ENCODE measurements at regions not wholly inside any gene's neighbourhood (a gene's known extent, or its start where the extent isn't known, plus 50 kb on each side); places are given as distances from the start of the nearest gene placed in this dataset.
A peak's percentile ranks its signal among the peaks of the same experiment; 100 is the strongest.
"Not testable (repeated sequence)": the region's sequence is repeated elsewhere in the genome, so short reads cannot be mapped to it uniquely, and the experiment has no call there.

- Histone ChIP-seq H3K27ac (no peak overlapping the region), H3K27me3 (no peaks in the 10 kb centered on the region), H3K9me3 (no peaks in the 10 kb centered on the region), H3K36me3 (ENCODE audit: low read depth, missing control alignments) (no peaks in the 10 kb centered on the region), H3K4me1 (no peaks in the 10 kb centered on the region), H3K4me3 (no peak overlapping the region)
- no peak for DNase-seq
- no peak for TF ChIP-seq POLR2A (IDR thresholded peaks at IDR 0.05)
- TF ChIP-seq CTCF (IDR thresholded peaks at IDR 0.05) = no peak
- intact Hi-C loops (cut with DNase I; ENCODE audit: low total_unique reads) = no loop called here
- 73 to 81% methylated on average over 8 of the region's 8 CpGs for whole genome bisulfite sequencing, 2 donors
These were observed 90.5 kb upstream of the SNX9 start for GRCh38 chr6:157732416-157733161.

GRCh38 chr6:157736555-157736954, 86.5 kb upstream of the SNX9 start:
- DNase-seq; H3K36me3 ChIP-seq (ENCODE audit: low read depth, missing control alignments); H3K27ac ChIP-seq; intact Hi-C loops (cut with DNase I; ENCODE audit: low total_unique reads); H3K4me1 ChIP-seq; H3K9me3 ChIP-seq; H3K27me3 ChIP-seq; H3K4me3 ChIP-seq: not testable (repeated sequence)
- 91 to 97% methylated on average over 4 of the region's 4 CpGs for WGBS, 2 donors

- H3K27me3 ChIP-seq = no peaks in the 10 kb centered on the region
- H3K27ac ChIP-seq = no peak overlapping the region
- WGBS, 2 donors = 81 to 84% methylated on average over 10 of the region's 10 CpGs
- intact Hi-C loops (cut with DNase I; ENCODE audit: low total_unique reads) = no loop called here
- no peak overlapping the region for H3K4me3 ChIP-seq
- no peak for DNase-seq
- no peak for TF ChIP-seq CTCF (IDR thresholded peaks at IDR 0.05)
- TF ChIP-seq POLR2A (IDR thresholded peaks at IDR 0.05) = no peak
- H3K36me3 ChIP-seq (ENCODE audit: low read depth, missing control alignments) = no peaks in the 10 kb centered on the region
- H3K4me1 ChIP-seq = peaks cover 9% of the 10 kb centered on the region
- H3K9me3 ChIP-seq = no peaks in the 10 kb centered on the region
These were observed 81.6 kb upstream of the SNX9 start for GRCh38 chr6:157741321-157741947.

- intact Hi-C loops (cut with DNase I; ENCODE audit: low total_unique reads) = no loop called here
- peak; percentile 67 for DNase-seq
- 41 to 49% methylated on average over 5 of the region's 5 CpGs for WGBS, 2 donors
- Histone ChIP-seq H3K9me3 (no peaks in the 10 kb centered on the region), H3K27ac (no peak overlapping the region), H3K36me3 (ENCODE audit: low read depth, missing control alignments) (no peaks in the 10 kb centered on the region), H3K27me3 (no peaks in the 10 kb centered on the region), H3K4me1 (peaks cover 9% of the 10 kb centered on the region), H3K4me3 (no peak overlapping the region)
- no peak for TF ChIP-seq POLR2A (IDR thresholded peaks at IDR 0.05)
- no peak for TF ChIP-seq CTCF (IDR thresholded peaks at IDR 0.05)
These were observed 81.0 kb upstream of the SNX9 start for GRCh38 chr6:157741948-157742556.

GRCh38 chr6:157744102-157744601, 78.9 kb upstream of the SNX9 start:
- no peaks in the 10 kb centered on the region for H3K27me3 ChIP-seq
- intact Hi-C loops (cut with DNase I; ENCODE audit: low total_unique reads) = no loop called here
- no peaks in the 10 kb centered on the region for H3K36me3 ChIP-seq (ENCODE audit: low read depth, missing control alignments)
- no peak overlapping the region for H3K4me3 ChIP-seq
- TF ChIP-seq CTCF (IDR thresholded peaks at IDR 0.05) = no peak
- TF ChIP-seq POLR2A (IDR thresholded peaks at IDR 0.05) = no peak
- H3K27ac ChIP-seq = no peak overlapping the region
- no peak for DNase-seq
- 83 to 91% methylated on average over 4 of the region's 4 CpGs for WGBS, 2 donors
- H3K9me3 ChIP-seq = no peaks in the 10 kb centered on the region
- peaks cover 9% of the 10 kb centered on the region for H3K4me1 ChIP-seq
